H1 (cell line): ENCODE measurements at regions not wholly inside any gene's neighbourhood (a gene's known extent, or its start where the extent isn't known, plus 50 kb on each side); places are given as distances from the start of the nearest gene placed in this dataset.

ENCODE experiments used
- CTCF ChIA-PET: fragments of 300-600 bp; sonication (Branson Sonifier 250); formaldehyde crosslinking; loops from one replicate; lab custom pipeline; 2021; ENCODE audit not compliant: partially characterized antibody; lab: Charles Lee
- POLR2A ChIA-PET: fragments of 300-600 bp; sonication (Branson Sonifier 250); formaldehyde crosslinking; loops from one replicate; lab custom pipeline; 2021; ENCODE audit warnings: inconsistent platforms; ENCODE audit not compliant: partially characterized antibody; lab: Charles Lee
- DNase-seq, 2 experiments: peaks; one replicate each; pipeline versions ENCODE4 v3.0.0 to v3.0.0-alpha.2; 2010 to 2022; ENCODE audit warnings: low spot score in 2 of 2, low read depth in 1 of 2, mixed read lengths in 1 of 2
- FAIRE-seq: peaks from 2 replicates; lab custom pipeline; 2011; peaks lifted over from hg19 to GRCh38; lab: Jason Lieb, UNC
- H2AFZ ChIP-seq: 2 replicates; pipeline ENCODE4 v1.8.1; 2012; ENCODE audit warnings: low read length, inconsistent platforms
- H2AK5ac ChIP-seq: 2 replicates; pipeline ENCODE4 v1.6.1; 2013; ENCODE audit warnings: low read depth, low read length
- H2BK120ac ChIP-seq: replicated peaks from 2 replicates; pipeline ENCODE3; 2013; ENCODE audit warnings: low read depth, low read length, inconsistent platforms
- H2BK12ac ChIP-seq: 2 replicates; pipeline ENCODE4 v1.6.1; 2013; ENCODE audit warnings: low read depth, low read length
- H2BK15ac ChIP-seq: 2 replicates; pipeline ENCODE4 v1.6.1; 2013; ENCODE audit warnings: low read length
- H2BK20ac ChIP-seq: 2 replicates; pipeline ENCODE4 v1.6.1; 2013; ENCODE audit warnings: low read length
- H2BK5ac ChIP-seq: 2 replicates; pipeline ENCODE4 v1.6.1; 2013; ENCODE audit warnings: low read depth, low read length
- H3K14ac ChIP-seq: 2 replicates; pipeline ENCODE4 v1.6.1; 2013; ENCODE audit warnings: inconsistent platforms; ENCODE audit not compliant: insufficient read length
- H3K18ac ChIP-seq: 2 replicates; pipeline ENCODE4 v1.6.1; 2013; ENCODE audit warnings: low read length; ENCODE audit errors: extremely low read depth
- H3K23ac ChIP-seq: 2 replicates; pipeline ENCODE4 v1.6.1; 2013; ENCODE audit warnings: inconsistent platforms; ENCODE audit not compliant: insufficient read length
- H3K23me2 ChIP-seq: 2 replicates; pipeline ENCODE4 v1.6.1; 2013; ENCODE audit warnings: low read depth, low read length
- H3K27ac ChIP-seq: 2 replicates; pipeline ENCODE4 v1.6.1; 2011; ENCODE audit warnings: low read depth, low read length, inconsistent platforms
- H3K27me3 ChIP-seq, 4 experiments: replicated peaks in 1 of 4; 1 replicate in 1 of 4; 2 replicates in 3 of 4; pipeline versions ENCODE4 v1.6.1 to v1.8.1; 2011 to 2013; ENCODE audit warnings: low read length in 3 of 4, mild to moderate bottlenecking in 3 of 4, inconsistent platforms in 2 of 4, mixed read lengths in 2 of 4, moderate library complexity in 1 of 4; ENCODE audit not compliant: control insufficient read depth in 3 of 4, insufficient read depth in 3 of 4; ENCODE audit errors: extremely low read depth in 1 of 4
- H3K36me3 ChIP-seq, 4 experiments: 2 replicates each; pipeline versions ENCODE4 v1.6.1 to v1.8.1; 2011 to 2013; ENCODE audit warnings: mild to moderate bottlenecking in 4 of 4, low read length in 3 of 4, moderate library complexity in 2 of 4, control low read depth in 1 of 4, inconsistent platforms in 1 of 4; ENCODE audit not compliant: insufficient read depth in 4 of 4, control insufficient read depth in 2 of 4
- H3K4ac ChIP-seq: replicated peaks from 2 replicates; pipeline ENCODE3; 2013; ENCODE audit warnings: low read length, low read depth, mixed read lengths, inconsistent platforms; ENCODE audit not compliant: insufficient read length
- H3K4me1 ChIP-seq, 4 experiments: replicated peaks in 1 of 4; 1 replicate in 1 of 4; 2 replicates in 3 of 4; pipeline versions ENCODE4 v1.6.1 to v1.8.1; 2011 to 2013; ENCODE audit warnings: low read length in 3 of 4, inconsistent platforms in 2 of 4, mixed read lengths in 1 of 4; ENCODE audit not compliant: insufficient read depth in 4 of 4, control insufficient read depth in 3 of 4
- H3K4me2 ChIP-seq, 2 experiments: 2 replicates each; pipeline versions ENCODE4 v1.6.1 to v1.8.1; 2011 to 2013; ENCODE audit warnings: low read depth in 2 of 2, low read length in 2 of 2, control low read depth in 1 of 2, inconsistent platforms in 1 of 2, mild to moderate bottlenecking in 1 of 2; ENCODE audit not compliant: insufficient read depth in 1 of 2
- H3K4me3 ChIP-seq, 4 experiments: fragments of 200-600, 300-600 bp in 1 of 4; sonication (generic), shearing (Covaris generic), sonication (Bioruptor Twin) in 1 of 4; 2 replicates each; pipeline versions ENCODE4 v1.5.1 to v1.8.1; 2011 to 2016; ENCODE audit warnings: low read length in 4 of 4, low read depth in 3 of 4, control low read depth in 2 of 4, inconsistent platforms in 2 of 4, mild to moderate bottlenecking in 2 of 4, mixed read lengths in 1 of 4, moderate library complexity in 1 of 4; ENCODE audit not compliant: insufficient read depth in 2 of 4; ENCODE audit errors: extremely low read depth in 1 of 4
- H3K56ac ChIP-seq: replicated peaks from 2 replicates; pipeline ENCODE3; 2013; ENCODE audit warnings: low read depth, mild to moderate bottlenecking, mixed read lengths, low read length, inconsistent platforms; ENCODE audit not compliant: insufficient read length
- H3K79me1 ChIP-seq: 2 replicates; pipeline ENCODE4 v1.6.1; 2013; ENCODE audit warnings: low read depth, low read length, control low read depth
- H3K79me2 ChIP-seq, 2 experiments: 2 replicates each; pipeline versions ENCODE4 v1.6.1 to v1.8.1; 2012 to 2013; ENCODE audit warnings: low read length in 2 of 2, mild to moderate bottlenecking in 2 of 2, inconsistent platforms in 1 of 2; ENCODE audit not compliant: insufficient read depth in 2 of 2, control insufficient read depth in 1 of 2
- H3K9ac ChIP-seq, 4 experiments: replicated peaks in 1 of 4; 1 replicate in 1 of 4; 2 replicates in 3 of 4; pipeline versions ENCODE4 v1.6.1 to v1.8.1; 2011 to 2013; ENCODE audit warnings: low read depth in 3 of 4, low read length in 3 of 4, control low read depth in 2 of 4, mild to moderate bottlenecking in 2 of 4, moderate library complexity in 2 of 4, inconsistent platforms in 1 of 4; ENCODE audit errors: extremely low read depth in 1 of 4
- H3K9me3 ChIP-seq, 2 experiments: 2 replicates each; pipeline versions ENCODE4 v1.6.1 to v1.8.1; 2012 to 2013; ENCODE audit warnings: mild to moderate bottlenecking in 2 of 2, moderate library complexity in 2 of 2, control low read depth in 1 of 2, inconsistent platforms in 1 of 2, low read depth in 1 of 2, low read length in 1 of 2, mixed read lengths in 1 of 2; ENCODE audit not compliant: insufficient read depth in 2 of 2
- H4K20me1 ChIP-seq, 2 experiments: replicated peaks in 1 of 2; 2 replicates each; pipeline versions ENCODE3 to v1.8.1; 2011 to 2013; ENCODE audit warnings: inconsistent platforms in 2 of 2, low read length in 2 of 2, mild to moderate bottlenecking in 1 of 2; ENCODE audit not compliant: insufficient read depth in 2 of 2, control insufficient read depth in 1 of 2
- H4K5ac ChIP-seq: 2 replicates; pipeline ENCODE4 v1.6.1; 2013; ENCODE audit warnings: low read length, low read depth, mixed read lengths, inconsistent platforms; ENCODE audit not compliant: insufficient read length
- H4K8ac ChIP-seq: 2 replicates; pipeline ENCODE4 v1.8.0; 2013; ENCODE audit warnings: mild to moderate bottlenecking, moderate library complexity, low read length, inconsistent platforms; ENCODE audit not compliant: insufficient read depth; ENCODE audit errors: extremely low read depth
- H4K91ac ChIP-seq: replicated peaks from 2 replicates; pipeline ENCODE3; 2013; ENCODE audit warnings: low read length, mixed read lengths, inconsistent platforms; ENCODE audit not compliant: insufficient read length
- RNF2 ChIP-seq: fragments of 200-900, 300-1000 bp; sonication (generic); IDR thresholded peaks from 2 replicates; pipeline ENCODE4 v1.7.1; 2016; ENCODE audit warnings: borderline replicate concordance, low read depth, mild to moderate bottlenecking, antibody characterized with exemption, low read length; ENCODE audit not compliant: poor library complexity, severe bottlenecking; ENCODE audit errors: missing control alignments

DNA sequence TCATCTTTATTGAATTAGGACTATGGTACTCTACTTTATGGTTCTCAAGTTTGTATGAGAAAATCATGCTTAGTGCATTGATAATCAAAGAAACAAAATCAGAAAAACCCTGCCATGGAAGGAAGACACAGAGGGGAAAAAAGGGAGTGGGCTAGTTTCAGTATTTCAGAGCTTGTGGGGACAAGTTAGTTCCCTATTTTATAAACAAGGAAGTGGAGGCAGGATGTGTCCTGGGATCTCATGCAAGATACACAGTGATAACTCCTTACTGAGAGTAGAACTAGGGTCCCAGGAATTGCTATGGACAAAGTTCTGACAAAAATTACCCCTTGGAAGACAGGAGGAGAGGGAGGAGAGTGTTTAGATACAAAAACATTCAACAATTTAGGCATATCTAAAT is 1277.3 kb downstream of the UQCRFS1 start:
- CTCF ChIA-PET = no interaction called here
- H3K18ac ChIP-seq = no peak overlapping the region
- no peak for DNase-seq
- no peak overlapping the region for H4K91ac ChIP-seq
- H3K9me3 ChIP-seq = peaks cover 58% of the 10 kb centered on the region in 2 experiments
- H4K5ac ChIP-seq = no peak overlapping the region
- no peaks in the 10 kb centered on the region for H3K4me1 ChIP-seq
- H3K79me1 ChIP-seq = no peaks in the 10 kb centered on the region
- no peaks in the 10 kb centered on the region for H3K36me3 ChIP-seq
- FAIRE-seq = no peak
- no peak overlapping the region for H4K8ac ChIP-seq
- no peaks in the 10 kb centered on the region for H3K27me3 ChIP-seq
- H2BK5ac ChIP-seq = no peak overlapping the region
- H3K27ac ChIP-seq = no peak overlapping the region
- H3K14ac ChIP-seq = no peak overlapping the region
- H2BK120ac ChIP-seq = no peak overlapping the region
- H4K20me1 ChIP-seq = no peaks in the 10 kb centered on the region
- H3K4me3 ChIP-seq = no peak overlapping the region
- H2BK20ac ChIP-seq = no peak overlapping the region
- no peak overlapping the region for H3K4ac ChIP-seq
- H2AK5ac ChIP-seq = no peak overlapping the region
- no peaks in the 10 kb centered on the region for H3K79me2 ChIP-seq
- no peak overlapping the region for H3K23ac ChIP-seq
- H3K4me2 ChIP-seq = no peak overlapping the region
- no peak overlapping the region for H2AFZ ChIP-seq
- POLR2A ChIA-PET = no interaction called here
- no peaks in the 10 kb centered on the region for H3K23me2 ChIP-seq
- H3K9ac ChIP-seq = no peak overlapping the region
- H2BK12ac ChIP-seq = no peak overlapping the region
- no peak overlapping the region for H3K56ac ChIP-seq
- H2BK15ac ChIP-seq = no peak overlapping the region
- TF ChIP-seq RNF2 = no peak
